WTC11 (cell line): ENCODE measurements at regions not wholly inside any gene's neighbourhood (a gene's known extent, or its start where the extent isn't known, plus 50 kb on each side); places are given as distances from the start of the nearest gene placed in this dataset.

Experiments used
- ATAC-seq: fragments of 200-7000 bp; cut with Tn5 transposase; 2 replicates; pipeline ENCODE4 v1.10.0; 2021; ENCODE audit warnings: mild to moderate bottlenecking, moderate library complexity
- CTCF ChIA-PET: fragments of 300-600 bp; sonication (Branson Sonifier 250); formaldehyde crosslinking; loops from one replicate; lab custom pipeline; 2021; ENCODE audit warnings: antibody characterized with exemption; lab: Charles Lee
- POLR2A ChIA-PET: fragments of 350-600 bp; sonication (Branson Sonifier 250); formaldehyde crosslinking; loops from one replicate; lab custom pipeline; 2021; ENCODE audit warnings: antibody characterized with exemption; lab: Charles Lee
- DNase-seq: peaks from one replicate; pipeline ENCODE4 v3.0.0; 2021; ENCODE audit warnings: low spot score
- H3K27ac Mint-ChIP-seq: 2 replicates; pipeline ENCODE4 v1.8.0; 2021; ENCODE audit warnings: mixed read lengths
- H3K27me3 Mint-ChIP-seq: 2 replicates; pipeline ENCODE4 v1.8.0; 2021; ENCODE audit warnings: low read depth, mild to moderate bottlenecking, moderate library complexity, mixed read lengths
- H3K36me3 Mint-ChIP-seq: 2 replicates; pipeline ENCODE4 v1.8.0; 2021; ENCODE audit warnings: mixed read lengths
- H3K4me1 Mint-ChIP-seq: 2 replicates; pipeline ENCODE4 v1.8.0; 2022; ENCODE audit warnings: mixed read lengths
- H3K4me3 Mint-ChIP-seq: 2 replicates; pipeline ENCODE4 v1.8.0; 2021; ENCODE audit warnings: mild to moderate bottlenecking, moderate library complexity, mixed read lengths
- H3K9me3 Mint-ChIP-seq: 2 replicates; pipeline ENCODE4 v1.8.0; 2021; ENCODE audit warnings: mixed read lengths
- GRHL2 ChIP-seq: fragments of 250-450 bp; sonication (Bioruptor Pico); IDR thresholded peaks from 2 replicates; pipeline ENCODE4 v1.8.0; 2022; ENCODE audit warnings: mild to moderate bottlenecking, moderate library complexity; ENCODE audit not compliant: insufficient replicate concordance, severe bottlenecking
- OVOL2 ChIP-seq: fragments of 250-450 bp; sonication (Bioruptor Pico); IDR thresholded peaks from 2 replicates; pipeline ENCODE4 v1.9.0; 2021; ENCODE audit warnings: mild to moderate bottlenecking, borderline replicate concordance
- SOX15 ChIP-seq: fragments of 250-450 bp; sonication (Bioruptor Pico); IDR thresholded peaks from 2 replicates; pipeline ENCODE4 v1.9.0; 2021; ENCODE audit warnings: mild to moderate bottlenecking
- ZNF232 ChIP-seq: sonication (generic); formaldehyde crosslinking; IDR thresholded peaks from 2 replicates; pipeline ENCODE4 v1.8.0; 2022; ENCODE audit warnings: mild to moderate bottlenecking, missing genetic modification reagents
- ZNF416 ChIP-seq: fragments of 250-450 bp; sonication (Bioruptor Pico); IDR thresholded peaks from 2 replicates; pipeline ENCODE4 v1.9.0; 2021; ENCODE audit warnings: mild to moderate bottlenecking, inconsistent platforms
- TF ChIP-seq, protein P1 (sequence below): sonication (generic); formaldehyde crosslinking; IDR thresholded peaks from 2 replicates; pipeline ENCODE4 v1.8.1; 2022; ENCODE audit warnings: missing genetic modification reagents, borderline replicate concordance
- TF ChIP-seq, protein P2 (sequence below): sonication (generic); formaldehyde crosslinking; IDR thresholded peaks from 2 replicates; pipeline ENCODE4 v1.8.0; 2022; ENCODE audit warnings: mild to moderate bottlenecking, missing genetic modification reagents
- TF ChIP-seq, protein P3 (sequence below): sonication (generic); formaldehyde crosslinking; IDR thresholded peaks from 2 replicates; pipeline ENCODE4 v1.8.0; 2023; ENCODE audit warnings: missing genetic modification reagents, mild to moderate bottlenecking, borderline replicate concordance
- TF ChIP-seq, protein P4 (sequence below): sonication (generic); formaldehyde crosslinking; IDR thresholded peaks from 2 replicates; pipeline ENCODE4 v1.8.1; 2022; ENCODE audit warnings: mild to moderate bottlenecking, moderate library complexity, missing genetic modification reagents
- TF ChIP-seq, protein P5 (sequence below): fragments of 250-450 bp; sonication (Bioruptor Pico); IDR thresholded peaks from 2 replicates; pipeline ENCODE4 v1.8.0; 2021; ENCODE audit warnings: mild to moderate bottlenecking
- TF ChIP-seq, protein P6 (sequence below): sonication (generic); formaldehyde crosslinking; IDR thresholded peaks from 2 replicates; pipeline ENCODE4 v1.8.1; 2022; ENCODE audit warnings: low read depth, mild to moderate bottlenecking, moderate library complexity, missing genetic modification reagents, borderline replicate concordance
- TF ChIP-seq, protein P7 (sequence below): fragments of 250-450 bp; sonication (Bioruptor Pico); IDR thresholded peaks from 2 replicates; pipeline ENCODE4 v1.9.0; 2021; ENCODE audit warnings: mild to moderate bottlenecking, borderline replicate concordance
- TF ChIP-seq, protein P8 (sequence below): sonication (generic); formaldehyde crosslinking; conservative IDR thresholded peaks from 2 replicates; pipeline ENCODE4 v1.8.1; 2023; ENCODE audit warnings: mild to moderate bottlenecking, low read depth, missing genetic modification reagents, moderate library complexity
- TF ChIP-seq, protein P9 (sequence below): fragments of 250-450 bp; sonication (Bioruptor Pico); IDR thresholded peaks from 2 replicates; pipeline ENCODE4 v1.9.0; 2021; ENCODE audit warnings: mild to moderate bottlenecking

DNA sequence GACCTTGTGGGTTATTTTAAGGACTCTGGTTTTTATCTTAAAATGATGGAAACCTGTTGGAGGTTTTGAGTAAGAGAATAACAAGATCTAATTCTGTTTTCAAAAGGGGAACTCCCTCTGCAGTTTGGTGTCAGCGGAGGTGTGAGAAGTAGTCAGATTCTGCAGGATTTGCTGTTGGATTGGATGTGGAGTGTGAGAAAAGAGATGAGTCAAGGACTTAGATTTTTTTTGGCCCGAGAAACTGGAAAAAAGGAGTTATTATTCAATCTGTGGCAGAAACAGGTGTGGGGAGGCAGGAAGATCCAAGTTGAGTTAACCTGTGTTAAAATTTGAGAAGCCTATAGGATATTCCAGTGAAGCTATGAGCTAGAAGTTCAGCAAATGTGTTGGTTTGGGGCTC, 337.2 kb upstream of the FANCL start:
- Mint-ChIP-seq H3K36me3 (no peaks in the 10 kb centered on the region; the same call in none of the 2 replicates), H3K27ac (no peak overlapping the region), H3K4me1 (peaks cover 9% of the 10 kb centered on the region), H3K27me3 (no peaks in the 10 kb centered on the region), H3K4me3 (no peak overlapping the region), H3K9me3 (peaks cover 14% of the 10 kb centered on the region)
- DNase-seq, result no peak
- ChIA-PET CTCF (interaction anchor here (1.9 kb wide), 1 partner anchor 16 kb away, joined by 4 read pairs; no protein-coding TSS in a partner anchor), POLR2A (interaction anchor here (0.7 kb wide), 1 partner anchor 32 kb away, joined by 4 read pairs; no protein-coding TSS in a partner anchor)
- TF ChIP-seq SOX15 (CRISPR knock-in tag) (no peak), ZNF416 (CRISPR knock-in tag) (no peak), ZNF232 (CRISPR knock-in tag) (no peak), GRHL2 (CRISPR knock-in tag) (no peak)
- TF ChIP-seq, protein P1, sequence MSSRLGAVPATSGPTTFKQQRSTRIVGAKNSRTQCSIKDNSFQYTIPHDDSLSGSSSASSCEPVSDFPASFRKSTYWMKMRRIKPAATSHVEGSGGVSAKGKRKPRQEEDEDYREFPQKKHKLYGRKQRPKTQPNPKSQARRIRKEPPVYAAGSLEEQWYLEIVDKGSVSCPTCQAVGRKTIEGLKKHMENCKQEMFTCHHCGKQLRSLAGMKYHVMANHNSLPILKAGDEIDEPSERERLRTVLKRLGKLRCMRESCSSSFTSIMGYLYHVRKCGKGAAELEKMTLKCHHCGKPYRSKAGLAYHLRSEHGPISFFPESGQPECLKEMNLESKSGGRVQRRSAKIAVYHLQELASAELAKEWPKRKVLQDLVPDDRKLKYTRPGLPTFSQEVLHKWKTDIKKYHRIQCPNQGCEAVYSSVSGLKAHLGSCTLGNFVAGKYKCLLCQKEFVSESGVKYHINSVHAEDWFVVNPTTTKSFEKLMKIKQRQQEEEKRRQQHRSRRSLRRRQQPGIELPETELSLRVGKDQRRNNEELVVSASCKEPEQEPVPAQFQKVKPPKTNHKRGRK (CRISPR knock-in tag), result no peak
- TF ChIP-seq, protein P2, sequence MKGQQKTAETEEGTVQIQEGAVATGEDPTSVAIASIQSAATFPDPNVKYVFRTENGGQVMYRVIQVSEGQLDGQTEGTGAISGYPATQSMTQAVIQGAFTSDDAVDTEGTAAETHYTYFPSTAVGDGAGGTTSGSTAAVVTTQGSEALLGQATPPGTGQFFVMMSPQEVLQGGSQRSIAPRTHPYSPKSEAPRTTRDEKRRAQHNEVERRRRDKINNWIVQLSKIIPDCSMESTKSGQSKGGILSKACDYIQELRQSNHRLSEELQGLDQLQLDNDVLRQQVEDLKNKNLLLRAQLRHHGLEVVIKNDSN, result no peak
- TF ChIP-seq, protein P3, sequence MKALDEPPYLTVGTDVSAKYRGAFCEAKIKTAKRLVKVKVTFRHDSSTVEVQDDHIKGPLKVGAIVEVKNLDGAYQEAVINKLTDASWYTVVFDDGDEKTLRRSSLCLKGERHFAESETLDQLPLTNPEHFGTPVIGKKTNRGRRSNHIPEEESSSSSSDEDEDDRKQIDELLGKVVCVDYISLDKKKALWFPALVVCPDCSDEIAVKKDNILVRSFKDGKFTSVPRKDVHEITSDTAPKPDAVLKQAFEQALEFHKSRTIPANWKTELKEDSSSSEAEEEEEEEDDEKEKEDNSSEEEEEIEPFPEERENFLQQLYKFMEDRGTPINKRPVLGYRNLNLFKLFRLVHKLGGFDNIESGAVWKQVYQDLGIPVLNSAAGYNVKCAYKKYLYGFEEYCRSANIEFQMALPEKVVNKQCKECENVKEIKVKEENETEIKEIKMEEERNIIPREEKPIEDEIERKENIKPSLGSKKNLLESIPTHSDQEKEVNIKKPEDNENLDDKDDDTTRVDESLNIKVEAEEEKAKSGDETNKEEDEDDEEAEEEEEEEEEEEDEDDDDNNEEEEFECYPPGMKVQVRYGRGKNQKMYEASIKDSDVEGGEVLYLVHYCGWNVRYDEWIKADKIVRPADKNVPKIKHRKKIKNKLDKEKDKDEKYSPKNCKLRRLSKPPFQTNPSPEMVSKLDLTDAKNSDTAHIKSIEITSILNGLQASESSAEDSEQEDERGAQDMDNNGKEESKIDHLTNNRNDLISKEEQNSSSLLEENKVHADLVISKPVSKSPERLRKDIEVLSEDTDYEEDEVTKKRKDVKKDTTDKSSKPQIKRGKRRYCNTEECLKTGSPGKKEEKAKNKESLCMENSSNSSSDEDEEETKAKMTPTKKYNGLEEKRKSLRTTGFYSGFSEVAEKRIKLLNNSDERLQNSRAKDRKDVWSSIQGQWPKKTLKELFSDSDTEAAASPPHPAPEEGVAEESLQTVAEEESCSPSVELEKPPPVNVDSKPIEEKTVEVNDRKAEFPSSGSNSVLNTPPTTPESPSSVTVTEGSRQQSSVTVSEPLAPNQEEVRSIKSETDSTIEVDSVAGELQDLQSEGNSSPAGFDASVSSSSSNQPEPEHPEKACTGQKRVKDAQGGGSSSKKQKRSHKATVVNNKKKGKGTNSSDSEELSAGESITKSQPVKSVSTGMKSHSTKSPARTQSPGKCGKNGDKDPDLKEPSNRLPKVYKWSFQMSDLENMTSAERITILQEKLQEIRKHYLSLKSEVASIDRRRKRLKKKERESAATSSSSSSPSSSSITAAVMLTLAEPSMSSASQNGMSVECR (CRISPR knock-in tag), result no peak
- ATAC-seq, result no peak

DNA sequence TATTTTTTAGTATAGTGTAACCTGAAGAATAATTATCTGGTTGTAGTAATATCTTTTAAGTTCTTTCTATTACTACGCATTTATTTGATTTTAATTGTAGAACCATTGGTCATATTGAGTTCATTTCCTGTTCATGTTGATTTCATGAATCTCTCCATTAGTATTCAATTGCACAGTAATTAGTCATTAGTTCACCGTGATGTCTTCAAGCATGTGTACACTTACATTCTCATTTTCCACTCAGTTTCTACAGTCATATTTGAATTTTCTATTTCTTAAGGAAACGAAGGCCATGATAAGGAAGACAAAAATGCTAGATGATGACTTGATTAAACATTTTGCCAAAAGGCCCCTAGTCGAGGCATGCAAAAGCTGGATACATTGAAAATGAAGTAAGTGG, 333.7 kb upstream of the FANCL start:
- no peaks in the 10 kb centered on the region; the same call in none of the 2 replicates for H3K36me3 Mint-ChIP-seq
- CTCF ChIA-PET, result no interaction called here
- ATAC-seq (no peak), DNase-seq (no peak)
- H3K27ac Mint-ChIP-seq, result no peak overlapping the region
- H3K4me1 Mint-ChIP-seq, result peaks cover 16% of the 10 kb centered on the region
- H3K27me3 Mint-ChIP-seq, result no peaks in the 10 kb centered on the region
- POLR2A ChIA-PET, result no interaction called here
- peaks cover 12% of the 10 kb centered on the region for H3K9me3 Mint-ChIP-seq
- H3K4me3 Mint-ChIP-seq, result no peak overlapping the region
- TF ChIP-seq, protein P4, sequence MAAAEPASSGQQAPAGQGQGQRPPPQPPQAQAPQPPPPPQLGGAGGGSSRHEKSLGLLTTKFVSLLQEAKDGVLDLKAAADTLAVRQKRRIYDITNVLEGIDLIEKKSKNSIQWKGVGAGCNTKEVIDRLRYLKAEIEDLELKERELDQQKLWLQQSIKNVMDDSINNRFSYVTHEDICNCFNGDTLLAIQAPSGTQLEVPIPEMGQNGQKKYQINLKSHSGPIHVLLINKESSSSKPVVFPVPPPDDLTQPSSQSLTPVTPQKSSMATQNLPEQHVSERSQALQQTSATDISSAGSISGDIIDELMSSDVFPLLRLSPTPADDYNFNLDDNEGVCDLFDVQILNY (CRISPR knock-in tag), result no peak
- TF ChIP-seq, protein P5, sequence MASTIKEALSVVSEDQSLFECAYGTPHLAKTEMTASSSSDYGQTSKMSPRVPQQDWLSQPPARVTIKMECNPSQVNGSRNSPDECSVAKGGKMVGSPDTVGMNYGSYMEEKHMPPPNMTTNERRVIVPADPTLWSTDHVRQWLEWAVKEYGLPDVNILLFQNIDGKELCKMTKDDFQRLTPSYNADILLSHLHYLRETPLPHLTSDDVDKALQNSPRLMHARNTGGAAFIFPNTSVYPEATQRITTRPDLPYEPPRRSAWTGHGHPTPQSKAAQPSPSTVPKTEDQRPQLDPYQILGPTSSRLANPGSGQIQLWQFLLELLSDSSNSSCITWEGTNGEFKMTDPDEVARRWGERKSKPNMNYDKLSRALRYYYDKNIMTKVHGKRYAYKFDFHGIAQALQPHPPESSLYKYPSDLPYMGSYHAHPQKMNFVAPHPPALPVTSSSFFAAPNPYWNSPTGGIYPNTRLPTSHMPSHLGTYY (CRISPR knock-in tag), result no peak
- no peak for TF ChIP-seq OVOL2 (CRISPR knock-in tag)
- TF ChIP-seq, protein P6, sequence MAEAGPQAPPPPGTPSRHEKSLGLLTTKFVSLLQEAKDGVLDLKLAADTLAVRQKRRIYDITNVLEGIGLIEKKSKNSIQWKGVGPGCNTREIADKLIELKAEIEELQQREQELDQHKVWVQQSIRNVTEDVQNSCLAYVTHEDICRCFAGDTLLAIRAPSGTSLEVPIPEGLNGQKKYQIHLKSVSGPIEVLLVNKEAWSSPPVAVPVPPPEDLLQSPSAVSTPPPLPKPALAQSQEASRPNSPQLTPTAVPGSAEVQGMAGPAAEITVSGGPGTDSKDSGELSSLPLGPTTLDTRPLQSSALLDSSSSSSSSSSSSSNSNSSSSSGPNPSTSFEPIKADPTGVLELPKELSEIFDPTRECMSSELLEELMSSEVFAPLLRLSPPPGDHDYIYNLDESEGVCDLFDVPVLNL (CRISPR knock-in tag), result no peak
- TF ChIP-seq, protein P7, sequence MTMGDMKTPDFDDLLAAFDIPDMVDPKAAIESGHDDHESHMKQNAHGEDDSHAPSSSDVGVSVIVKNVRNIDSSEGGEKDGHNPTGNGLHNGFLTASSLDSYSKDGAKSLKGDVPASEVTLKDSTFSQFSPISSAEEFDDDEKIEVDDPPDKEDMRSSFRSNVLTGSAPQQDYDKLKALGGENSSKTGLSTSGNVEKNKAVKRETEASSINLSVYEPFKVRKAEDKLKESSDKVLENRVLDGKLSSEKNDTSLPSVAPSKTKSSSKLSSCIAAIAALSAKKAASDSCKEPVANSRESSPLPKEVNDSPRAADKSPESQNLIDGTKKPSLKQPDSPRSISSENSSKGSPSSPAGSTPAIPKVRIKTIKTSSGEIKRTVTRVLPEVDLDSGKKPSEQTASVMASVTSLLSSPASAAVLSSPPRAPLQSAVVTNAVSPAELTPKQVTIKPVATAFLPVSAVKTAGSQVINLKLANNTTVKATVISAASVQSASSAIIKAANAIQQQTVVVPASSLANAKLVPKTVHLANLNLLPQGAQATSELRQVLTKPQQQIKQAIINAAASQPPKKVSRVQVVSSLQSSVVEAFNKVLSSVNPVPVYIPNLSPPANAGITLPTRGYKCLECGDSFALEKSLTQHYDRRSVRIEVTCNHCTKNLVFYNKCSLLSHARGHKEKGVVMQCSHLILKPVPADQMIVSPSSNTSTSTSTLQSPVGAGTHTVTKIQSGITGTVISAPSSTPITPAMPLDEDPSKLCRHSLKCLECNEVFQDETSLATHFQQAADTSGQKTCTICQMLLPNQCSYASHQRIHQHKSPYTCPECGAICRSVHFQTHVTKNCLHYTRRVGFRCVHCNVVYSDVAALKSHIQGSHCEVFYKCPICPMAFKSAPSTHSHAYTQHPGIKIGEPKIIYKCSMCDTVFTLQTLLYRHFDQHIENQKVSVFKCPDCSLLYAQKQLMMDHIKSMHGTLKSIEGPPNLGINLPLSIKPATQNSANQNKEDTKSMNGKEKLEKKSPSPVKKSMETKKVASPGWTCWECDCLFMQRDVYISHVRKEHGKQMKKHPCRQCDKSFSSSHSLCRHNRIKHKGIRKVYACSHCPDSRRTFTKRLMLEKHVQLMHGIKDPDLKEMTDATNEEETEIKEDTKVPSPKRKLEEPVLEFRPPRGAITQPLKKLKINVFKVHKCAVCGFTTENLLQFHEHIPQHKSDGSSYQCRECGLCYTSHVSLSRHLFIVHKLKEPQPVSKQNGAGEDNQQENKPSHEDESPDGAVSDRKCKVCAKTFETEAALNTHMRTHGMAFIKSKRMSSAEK (CRISPR knock-in tag), result no peak
- TF ChIP-seq, protein P8, sequence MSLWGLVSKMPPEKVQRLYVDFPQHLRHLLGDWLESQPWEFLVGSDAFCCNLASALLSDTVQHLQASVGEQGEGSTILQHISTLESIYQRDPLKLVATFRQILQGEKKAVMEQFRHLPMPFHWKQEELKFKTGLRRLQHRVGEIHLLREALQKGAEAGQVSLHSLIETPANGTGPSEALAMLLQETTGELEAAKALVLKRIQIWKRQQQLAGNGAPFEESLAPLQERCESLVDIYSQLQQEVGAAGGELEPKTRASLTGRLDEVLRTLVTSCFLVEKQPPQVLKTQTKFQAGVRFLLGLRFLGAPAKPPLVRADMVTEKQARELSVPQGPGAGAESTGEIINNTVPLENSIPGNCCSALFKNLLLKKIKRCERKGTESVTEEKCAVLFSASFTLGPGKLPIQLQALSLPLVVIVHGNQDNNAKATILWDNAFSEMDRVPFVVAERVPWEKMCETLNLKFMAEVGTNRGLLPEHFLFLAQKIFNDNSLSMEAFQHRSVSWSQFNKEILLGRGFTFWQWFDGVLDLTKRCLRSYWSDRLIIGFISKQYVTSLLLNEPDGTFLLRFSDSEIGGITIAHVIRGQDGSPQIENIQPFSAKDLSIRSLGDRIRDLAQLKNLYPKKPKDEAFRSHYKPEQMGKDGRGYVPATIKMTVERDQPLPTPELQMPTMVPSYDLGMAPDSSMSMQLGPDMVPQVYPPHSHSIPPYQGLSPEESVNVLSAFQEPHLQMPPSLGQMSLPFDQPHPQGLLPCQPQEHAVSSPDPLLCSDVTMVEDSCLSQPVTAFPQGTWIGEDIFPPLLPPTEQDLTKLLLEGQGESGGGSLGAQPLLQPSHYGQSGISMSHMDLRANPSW (CRISPR knock-in tag), result no peak
- TF ChIP-seq, protein P9, sequence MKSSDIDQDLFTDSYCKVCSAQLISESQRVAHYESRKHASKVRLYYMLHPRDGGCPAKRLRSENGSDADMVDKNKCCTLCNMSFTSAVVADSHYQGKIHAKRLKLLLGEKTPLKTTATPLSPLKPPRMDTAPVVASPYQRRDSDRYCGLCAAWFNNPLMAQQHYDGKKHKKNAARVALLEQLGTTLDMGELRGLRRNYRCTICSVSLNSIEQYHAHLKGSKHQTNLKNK (CRISPR knock-in tag), result no peak
